ENCODE measurements at regions not wholly inside any gene's neighbourhood (a gene's known extent, or its start where the extent isn't known, plus 50 kb on each side); places are given as distances from the start of the nearest gene placed in this dataset.
"Not testable (repeated sequence)": the region's sequence is repeated elsewhere in the genome, so short reads cannot be mapped to it uniquely, and the experiment has no call there.

DNA sequence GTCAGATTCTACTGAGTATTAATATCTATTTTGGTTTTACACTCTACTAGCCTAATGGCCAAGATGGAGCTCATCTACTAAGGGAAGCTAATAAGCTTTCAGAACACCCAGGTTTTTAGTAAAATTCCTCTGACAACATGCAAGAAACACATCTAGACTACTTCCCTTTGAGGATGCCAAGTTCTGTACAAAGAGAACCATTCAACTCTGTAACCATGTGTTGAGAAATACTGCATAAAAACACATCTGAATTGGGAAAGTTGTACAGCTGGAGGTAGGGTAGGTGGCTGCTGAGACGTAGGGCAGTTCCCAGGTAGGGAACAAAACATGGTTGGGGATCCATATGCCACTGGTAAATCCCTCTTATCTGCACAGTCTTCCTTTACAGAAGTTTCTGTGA is 66.2 kb downstream of the SC5D start:
- 91% methylated on average over 1 of the region's 1 CpG for WGBS
- H3K4me3 ChIP-seq (ENCODE audit: low read length in 2 of 2): no peak overlapping the region
- DNase-seq (ENCODE audit: low read depth in 6 of 9, low spot score in 9 of 9): no peak

DNA sequence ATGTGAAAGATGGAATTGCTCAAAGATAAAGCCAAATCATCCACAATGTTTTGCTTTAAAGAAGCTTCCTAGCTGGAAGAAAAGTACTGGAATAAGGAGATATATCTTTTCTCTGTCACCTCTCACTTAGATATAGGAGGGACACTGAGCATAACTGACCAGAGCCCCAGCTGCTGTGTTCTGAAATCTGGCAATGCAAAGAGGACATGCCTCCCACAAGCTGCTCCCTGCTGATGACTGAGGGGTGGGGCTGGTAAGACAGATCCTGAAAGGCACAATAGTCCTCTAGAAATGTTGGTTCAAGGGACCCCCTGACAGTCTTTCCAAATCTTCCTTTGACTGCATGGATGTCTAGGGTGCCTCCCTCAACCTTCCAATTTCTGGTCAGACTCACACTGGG is 67.0 kb downstream of the SC5D start:
- no peaks in the 10 kb centered on the region for H3K27me3 ChIP-seq (ENCODE audit: control insufficient read depth in 2 of 2, insufficient read depth in 1 of 2, low read length in 1 of 2)
- DNase-seq (ENCODE audit: low read depth in 6 of 9, low spot score in 9 of 9): no peak
- H3K36me3 ChIP-seq (ENCODE audit: control insufficient read depth in 2 of 2, insufficient read depth in 2 of 2, low read length in 1 of 2): no peaks in the 10 kb centered on the region
- H3K4me1 ChIP-seq (ENCODE audit: control insufficient read depth in 2 of 2, insufficient read depth in 2 of 2, low read length in 2 of 2): no peaks in the 10 kb centered on the region
- H3K4me3 ChIP-seq (ENCODE audit: low read length in 2 of 2): no peak overlapping the region
- H3K27ac ChIP-seq (ENCODE audit: low read depth in 1 of 2, low read length in 1 of 2): no peak overlapping the region
- H3K9me3 ChIP-seq (ENCODE audit: control insufficient read depth in 2 of 2, insufficient read depth in 1 of 2, low read length in 1 of 2): no peaks in the 10 kb centered on the region

More for the DNA sequence above, 66.2 kb downstream of the SC5D start:
- Histone ChIP-seq H3K4me1 (ENCODE audit: control insufficient read depth in 2 of 2, insufficient read depth in 2 of 2, low read length in 2 of 2) (no peaks in the 10 kb centered on the region), H3K36me3 (ENCODE audit: control insufficient read depth in 2 of 2, insufficient read depth in 2 of 2, low read length in 1 of 2) (no peaks in the 10 kb centered on the region), H3K27me3 (ENCODE audit: control insufficient read depth in 2 of 2, insufficient read depth in 1 of 2, low read length in 1 of 2) (no peaks in the 10 kb centered on the region), H3K9me3 (ENCODE audit: control insufficient read depth in 2 of 2, insufficient read depth in 1 of 2, low read length in 1 of 2) (no peaks in the 10 kb centered on the region), H3K27ac (ENCODE audit: low read depth in 1 of 2, low read length in 1 of 2) (no peak overlapping the region)

DNA sequence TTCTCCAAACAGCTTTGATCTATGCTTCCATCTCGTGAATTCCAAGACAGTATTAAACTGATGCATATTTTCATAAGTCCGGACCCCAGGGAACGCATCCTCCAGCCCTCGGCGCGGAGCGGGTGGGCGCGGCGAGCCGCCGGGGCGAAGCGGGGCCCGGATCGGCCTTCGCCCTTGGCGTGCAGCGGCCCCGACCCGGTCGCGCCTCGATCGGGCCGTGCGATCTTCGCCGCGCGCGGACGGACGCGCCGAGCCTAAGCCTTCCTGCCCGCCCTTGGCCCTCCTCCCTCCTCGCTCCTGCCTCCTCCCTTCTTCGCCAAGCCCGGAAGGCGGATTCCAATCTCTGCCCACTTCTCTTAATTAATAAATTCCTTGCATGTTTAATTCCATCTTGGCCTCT is 70.4 kb downstream of the SC5D start:
- H3K4me3 ChIP-seq (ENCODE audit: low read length in 2 of 2); H3K27ac ChIP-seq (ENCODE audit: low read depth in 1 of 2, low read length in 1 of 2); H3K36me3 ChIP-seq (ENCODE audit: control insufficient read depth in 2 of 2, insufficient read depth in 2 of 2, low read length in 1 of 2); H3K9me3 ChIP-seq (ENCODE audit: control insufficient read depth in 2 of 2, insufficient read depth in 1 of 2, low read length in 1 of 2); DNase-seq (ENCODE audit: low read depth in 6 of 9, low spot score in 9 of 9); H3K27me3 ChIP-seq (ENCODE audit: control insufficient read depth in 2 of 2, insufficient read depth in 1 of 2, low read length in 1 of 2): not testable (repeated sequence)
- 97% methylated on average over 41 of the region's 41 CpGs for WGBS
- H3K4me1 ChIP-seq (ENCODE audit: control insufficient read depth in 2 of 2, insufficient read depth in 2 of 2, low read length in 2 of 2): peaks cover 9 to 11% of the 10 kb centered on the region in 2 donors

DNA sequence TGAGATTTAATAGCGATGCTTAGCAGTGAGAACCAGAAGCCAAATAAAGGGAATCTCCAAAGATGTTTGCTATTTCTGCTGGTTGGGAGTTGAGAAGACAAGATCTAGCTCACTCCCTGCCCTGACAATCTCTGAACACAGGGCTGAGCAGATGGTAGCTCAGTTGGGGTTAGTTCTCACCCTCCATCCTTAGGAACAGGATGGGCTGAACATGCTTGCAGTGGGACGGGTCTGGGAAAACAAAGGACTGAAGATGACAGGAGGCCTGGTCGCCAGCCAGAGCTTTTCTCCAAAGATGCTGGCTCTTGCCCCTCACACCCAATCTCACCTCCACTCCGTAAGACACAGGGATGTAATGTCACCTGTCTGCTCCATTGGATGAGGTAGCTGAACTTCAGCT is 72.7 kb downstream of the SC5D start:
- no peaks in the 10 kb centered on the region for H3K27me3 ChIP-seq (ENCODE audit: control insufficient read depth in 2 of 2, insufficient read depth in 1 of 2, low read length in 1 of 2)

DNA sequence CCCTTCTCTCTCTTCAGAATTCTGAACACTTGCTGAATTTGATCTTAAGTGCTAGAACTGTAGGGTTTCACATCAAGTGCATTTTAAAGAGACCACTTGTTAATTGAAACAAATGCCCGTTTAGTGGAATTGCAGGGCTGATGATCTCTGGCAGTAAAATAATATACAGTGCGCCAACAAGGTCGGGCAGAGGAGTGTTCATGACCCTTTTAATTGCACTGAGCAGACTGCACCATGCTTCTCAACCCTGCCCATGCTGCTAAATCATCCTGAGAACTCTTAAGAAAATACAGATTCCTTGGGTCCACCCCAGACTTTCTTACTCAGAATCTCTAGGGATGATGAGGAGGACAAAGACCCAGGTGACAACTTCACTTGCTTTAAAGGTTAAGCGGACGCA is 73.5 kb downstream of the SC5D start:
- WGBS: 96% methylated on average over 5 of the region's 5 CpGs
- DNase-seq (ENCODE audit: low read depth in 6 of 9, low spot score in 9 of 9): no peak
- no peak overlapping the region for H3K27ac ChIP-seq (ENCODE audit: low read depth in 1 of 2, low read length in 1 of 2)
- peaks cover 12 to 18% of the 10 kb centered on the region in 2 donors for H3K4me1 ChIP-seq (ENCODE audit: control insufficient read depth in 2 of 2, insufficient read depth in 2 of 2, low read length in 2 of 2)
- H3K27me3 ChIP-seq (ENCODE audit: control insufficient read depth in 2 of 2, insufficient read depth in 1 of 2, low read length in 1 of 2): no peaks in the 10 kb centered on the region
- no peaks in the 10 kb centered on the region for H3K36me3 ChIP-seq (ENCODE audit: control insufficient read depth in 2 of 2, insufficient read depth in 2 of 2, low read length in 1 of 2)
- H3K4me3 ChIP-seq (ENCODE audit: low read length in 2 of 2): no peak overlapping the region
- no peaks in the 10 kb centered on the region for H3K9me3 ChIP-seq (ENCODE audit: control insufficient read depth in 2 of 2, insufficient read depth in 1 of 2, low read length in 1 of 2)

More for the DNA sequence above, 72.7 kb downstream of the SC5D start:
- no peak for DNase-seq (ENCODE audit: low read depth in 6 of 9, low spot score in 9 of 9)
- Histone ChIP-seq H3K4me1 (ENCODE audit: control insufficient read depth in 2 of 2, insufficient read depth in 2 of 2, low read length in 2 of 2) (peaks cover 12 to 18% of the 10 kb centered on the region in 2 donors), H3K4me3 (ENCODE audit: low read length in 2 of 2) (no peak overlapping the region), H3K36me3 (ENCODE audit: control insufficient read depth in 2 of 2, insufficient read depth in 2 of 2, low read length in 1 of 2) (no peaks in the 10 kb centered on the region), H3K9me3 (ENCODE audit: control insufficient read depth in 2 of 2, insufficient read depth in 1 of 2, low read length in 1 of 2) (no peaks in the 10 kb centered on the region), H3K27ac (ENCODE audit: low read depth in 1 of 2, low read length in 1 of 2) (no peak overlapping the region)
- WGBS: 96% methylated on average over 4 of the region's 4 CpGs

DNA sequence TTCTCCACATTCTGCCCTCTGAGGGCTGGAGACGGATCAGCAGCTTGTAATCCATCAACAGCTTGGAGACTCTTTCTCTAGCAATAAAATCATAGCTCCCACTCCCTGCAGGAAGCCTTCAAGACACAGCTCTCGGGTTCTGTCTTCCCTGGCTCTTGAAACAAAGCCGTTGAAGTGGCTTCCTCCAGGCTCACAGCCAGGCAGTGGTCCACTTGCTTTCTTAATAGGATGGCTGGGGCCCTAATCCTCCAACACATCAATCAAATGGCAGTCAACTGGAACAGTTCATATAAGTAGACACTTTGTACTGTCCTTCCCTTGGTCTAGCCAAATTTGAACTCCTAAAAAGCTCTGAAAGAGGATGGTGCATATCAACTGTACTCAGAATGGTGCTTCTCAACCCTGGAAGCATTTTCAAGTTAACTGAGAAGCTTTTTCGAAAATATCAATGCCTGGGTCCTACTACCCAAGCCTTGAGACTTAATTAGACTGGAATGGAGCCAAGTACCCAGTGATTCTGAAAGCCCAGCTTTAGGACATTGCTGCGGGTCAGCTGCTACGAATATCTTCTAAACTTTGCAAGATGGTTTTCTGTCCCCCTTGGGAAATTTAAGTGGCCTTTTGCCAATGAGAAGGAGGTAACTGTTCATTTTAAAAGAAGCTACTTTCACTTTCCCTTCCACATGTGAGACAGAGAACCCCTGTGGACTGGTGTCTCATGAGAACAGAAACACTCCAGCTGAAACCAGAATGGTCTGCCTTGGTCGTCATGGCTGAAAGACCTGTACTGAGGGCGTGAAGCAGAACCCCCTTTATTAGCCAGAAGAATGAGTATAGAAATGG is 74.7 kb downstream of the SC5D start:
- Histone ChIP-seq H3K4me3 (ENCODE audit: low read length in 2 of 2) (no peak overlapping the region), H3K36me3 (ENCODE audit: control insufficient read depth in 2 of 2, insufficient read depth in 2 of 2, low read length in 1 of 2) (no peaks in the 10 kb centered on the region), H3K4me1 (ENCODE audit: control insufficient read depth in 2 of 2, insufficient read depth in 2 of 2, low read length in 2 of 2) (peaks cover 12 to 18% of the 10 kb centered on the region in 2 donors), H3K27me3 (ENCODE audit: control insufficient read depth in 2 of 2, insufficient read depth in 1 of 2, low read length in 1 of 2) (no peaks in the 10 kb centered on the region), H3K9me3 (ENCODE audit: control insufficient read depth in 2 of 2, insufficient read depth in 1 of 2, low read length in 1 of 2) (no peaks in the 10 kb centered on the region), H3K27ac (ENCODE audit: low read depth in 1 of 2, low read length in 1 of 2) (peak overlapping the region in 1 of 2 donors; percentile 68)
- 45% methylated on average over 8 of the region's 8 CpGs for WGBS
- peak; percentile 18 to 74 (median 37) for DNase-seq (ENCODE audit: low read depth in 6 of 9, low spot score in 9 of 9)

DNA sequence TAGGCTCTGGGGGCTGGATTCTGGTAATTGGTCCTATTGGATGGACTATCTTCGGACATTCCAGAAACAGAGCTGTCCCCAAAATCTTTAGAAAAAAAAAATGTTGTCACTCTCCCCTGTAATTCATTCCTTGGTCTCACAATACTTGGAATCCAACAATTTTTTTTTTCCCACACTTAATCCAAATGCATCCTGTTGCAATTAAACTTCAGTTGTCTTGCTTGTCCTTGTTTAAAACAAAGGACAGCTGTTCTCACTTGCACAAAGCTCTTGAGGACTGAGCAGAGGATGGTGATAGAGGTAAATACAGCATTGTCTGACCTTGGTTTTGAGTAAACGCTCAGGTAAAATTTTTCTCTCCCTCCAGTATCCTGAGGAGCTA is 75.3 kb downstream of the SC5D start:
- H3K4me1 ChIP-seq (ENCODE audit: control insufficient read depth in 2 of 2, insufficient read depth in 2 of 2, low read length in 2 of 2): peaks cover 12 to 22% of the 10 kb centered on the region in 2 donors
- WGBS: 71% methylated on average over 2 of the region's 2 CpGs
- H3K9me3 ChIP-seq (ENCODE audit: control insufficient read depth in 2 of 2, insufficient read depth in 1 of 2, low read length in 1 of 2): no peaks in the 10 kb centered on the region
- no peaks in the 10 kb centered on the region for H3K27me3 ChIP-seq (ENCODE audit: control insufficient read depth in 2 of 2, insufficient read depth in 1 of 2, low read length in 1 of 2)
- peak overlapping the region in 1 of 2 donors; percentile 19 for H3K27ac ChIP-seq (ENCODE audit: low read depth in 1 of 2, low read length in 1 of 2)
- no peak for DNase-seq (ENCODE audit: low read depth in 6 of 9, low spot score in 9 of 9)
- H3K36me3 ChIP-seq (ENCODE audit: control insufficient read depth in 2 of 2, insufficient read depth in 2 of 2, low read length in 1 of 2): no peaks in the 10 kb centered on the region
- no peak overlapping the region for H3K4me3 ChIP-seq (ENCODE audit: low read length in 2 of 2)

DNA sequence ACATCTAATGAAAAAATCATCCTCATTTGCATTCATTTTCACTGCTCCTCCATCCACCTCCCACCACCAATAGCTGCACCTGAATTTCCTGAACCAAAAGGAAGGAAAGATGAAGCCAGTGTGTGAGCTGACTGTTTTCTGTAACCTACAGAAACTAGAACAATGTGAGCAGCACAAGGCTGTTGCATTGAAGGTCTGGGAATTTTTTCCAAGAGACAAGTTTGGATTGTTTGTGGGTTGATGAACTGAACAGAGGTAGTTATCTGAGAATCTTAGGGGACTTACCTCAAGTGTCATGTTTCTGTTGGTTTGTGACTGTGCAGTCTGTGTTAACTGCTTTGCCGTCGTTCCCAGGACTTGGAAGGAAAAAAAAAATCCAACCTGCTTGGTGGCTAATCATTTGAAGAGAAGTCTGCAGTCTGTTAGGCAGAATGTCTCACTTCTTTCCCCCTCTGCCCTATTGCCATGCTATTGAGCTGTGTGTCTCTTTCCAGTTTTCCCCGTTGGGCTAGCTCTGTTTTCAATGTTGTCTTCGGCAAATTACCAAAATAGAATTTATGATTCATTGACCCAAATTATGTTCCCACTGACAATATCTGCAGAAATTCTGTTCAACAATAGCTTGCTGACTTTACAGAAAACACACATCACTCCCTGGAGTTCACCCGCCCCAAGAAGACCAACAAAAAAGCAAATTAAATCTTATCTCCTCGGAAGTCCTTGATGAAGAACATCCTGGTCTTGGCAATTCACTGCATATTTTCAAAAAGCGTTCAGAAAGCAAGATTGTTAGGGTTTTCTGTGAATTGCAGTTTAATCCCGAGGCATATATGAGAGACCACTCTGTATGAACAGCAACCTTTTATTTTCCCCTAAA is 76.0 kb downstream of the SC5D start:
- 89% methylated on average over 8 of the region's 8 CpGs for WGBS
- Histone ChIP-seq H3K27ac (ENCODE audit: low read depth in 1 of 2, low read length in 1 of 2) (no peak overlapping the region), H3K4me3 (ENCODE audit: low read length in 2 of 2) (no peak overlapping the region), H3K36me3 (ENCODE audit: control insufficient read depth in 2 of 2, insufficient read depth in 2 of 2, low read length in 1 of 2) (no peaks in the 10 kb centered on the region), H3K4me1 (ENCODE audit: control insufficient read depth in 2 of 2, insufficient read depth in 2 of 2, low read length in 2 of 2) (peaks cover 12 to 29% of the 10 kb centered on the region in 2 donors), H3K9me3 (ENCODE audit: control insufficient read depth in 2 of 2, insufficient read depth in 1 of 2, low read length in 1 of 2) (no peaks in the 10 kb centered on the region), H3K27me3 (ENCODE audit: control insufficient read depth in 2 of 2, insufficient read depth in 1 of 2, low read length in 1 of 2) (no peaks in the 10 kb centered on the region)
- DNase-seq (ENCODE audit: low read depth in 6 of 9, low spot score in 9 of 9): no peak

DNA sequence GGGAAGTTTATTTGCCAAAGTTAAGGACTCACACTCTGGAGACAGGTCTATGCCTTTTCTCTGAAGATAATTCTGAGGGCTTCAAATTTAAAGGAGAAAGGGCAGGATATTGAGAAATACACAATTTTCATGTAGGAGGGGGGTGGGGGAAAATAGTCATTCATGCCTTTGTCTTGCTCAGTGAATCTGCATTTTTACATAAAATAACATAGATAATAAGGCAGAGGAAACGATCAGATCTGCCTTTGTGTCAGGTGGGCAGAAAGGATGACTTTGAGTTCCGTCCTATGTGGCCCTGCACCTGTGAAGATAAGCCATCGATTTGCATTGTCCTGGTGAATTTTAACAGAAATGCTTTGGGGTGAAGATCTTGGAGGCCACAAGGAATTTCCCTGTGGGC is 76.8 kb downstream of the SC5D start:
- no peak for DNase-seq (ENCODE audit: low read depth in 6 of 9, low spot score in 9 of 9)
- H3K36me3 ChIP-seq (ENCODE audit: control insufficient read depth in 2 of 2, insufficient read depth in 2 of 2, low read length in 1 of 2): no peaks in the 10 kb centered on the region
- H3K9me3 ChIP-seq (ENCODE audit: control insufficient read depth in 2 of 2, insufficient read depth in 1 of 2, low read length in 1 of 2): no peaks in the 10 kb centered on the region
- H3K27me3 ChIP-seq (ENCODE audit: control insufficient read depth in 2 of 2, insufficient read depth in 1 of 2, low read length in 1 of 2): no peaks in the 10 kb centered on the region
- WGBS: 73% methylated on average over 3 of the region's 3 CpGs
- no peak overlapping the region for H3K27ac ChIP-seq (ENCODE audit: low read depth in 1 of 2, low read length in 1 of 2)
- no peak overlapping the region for H3K4me3 ChIP-seq (ENCODE audit: low read length in 2 of 2)
- peaks cover 12 to 36% of the 10 kb centered on the region in 2 donors for H3K4me1 ChIP-seq (ENCODE audit: control insufficient read depth in 2 of 2, insufficient read depth in 2 of 2, low read length in 2 of 2)
